ENCODE measurements at regions not wholly inside any gene's neighbourhood (a gene's known extent, or its start where the extent isn't known, plus 50 kb on each side); places are given as distances from the start of the nearest gene placed in this dataset.

DNA sequence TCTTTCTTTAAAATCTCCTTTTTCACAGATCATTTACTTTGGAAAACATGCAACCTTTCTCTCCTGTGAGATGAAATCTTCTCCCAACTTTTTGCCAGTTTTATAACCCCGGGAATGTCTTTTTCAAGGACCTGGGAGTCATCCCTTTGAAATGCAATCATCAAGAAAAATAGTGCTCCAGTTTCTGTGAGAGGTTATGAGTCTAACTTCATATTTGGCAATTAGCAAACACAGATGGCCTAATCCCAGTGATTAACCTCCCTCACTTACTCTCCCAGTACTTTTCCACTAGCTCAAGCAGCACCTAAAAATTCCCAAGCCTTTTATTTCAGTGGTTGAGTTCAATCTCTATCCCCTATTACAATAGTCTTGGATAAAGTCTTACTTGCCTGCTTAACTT lies 185.8 kb upstream of the TMEM106B start:
- DNase-seq (ENCODE audit: extremely low spot score, unreplicated experiment): no peak
- Mint-ChIP-seq H3K27ac (ENCODE audit: unreplicated experiment) (no peak overlapping the region), H3K9me3 (ENCODE audit: unreplicated experiment) (no peaks in the 10 kb centered on the region), H3K36me3 (ENCODE audit: unreplicated experiment) (no peaks in the 10 kb centered on the region), H3K27me3 (ENCODE audit: unreplicated experiment) (no peaks in the 10 kb centered on the region), H3K4me3 (ENCODE audit: unreplicated experiment) (no peak overlapping the region), H3K4me1 (ENCODE audit: unreplicated experiment) (peaks cover 3% of the 10 kb centered on the region)
- TF ChIP-seq, protein P1, sequence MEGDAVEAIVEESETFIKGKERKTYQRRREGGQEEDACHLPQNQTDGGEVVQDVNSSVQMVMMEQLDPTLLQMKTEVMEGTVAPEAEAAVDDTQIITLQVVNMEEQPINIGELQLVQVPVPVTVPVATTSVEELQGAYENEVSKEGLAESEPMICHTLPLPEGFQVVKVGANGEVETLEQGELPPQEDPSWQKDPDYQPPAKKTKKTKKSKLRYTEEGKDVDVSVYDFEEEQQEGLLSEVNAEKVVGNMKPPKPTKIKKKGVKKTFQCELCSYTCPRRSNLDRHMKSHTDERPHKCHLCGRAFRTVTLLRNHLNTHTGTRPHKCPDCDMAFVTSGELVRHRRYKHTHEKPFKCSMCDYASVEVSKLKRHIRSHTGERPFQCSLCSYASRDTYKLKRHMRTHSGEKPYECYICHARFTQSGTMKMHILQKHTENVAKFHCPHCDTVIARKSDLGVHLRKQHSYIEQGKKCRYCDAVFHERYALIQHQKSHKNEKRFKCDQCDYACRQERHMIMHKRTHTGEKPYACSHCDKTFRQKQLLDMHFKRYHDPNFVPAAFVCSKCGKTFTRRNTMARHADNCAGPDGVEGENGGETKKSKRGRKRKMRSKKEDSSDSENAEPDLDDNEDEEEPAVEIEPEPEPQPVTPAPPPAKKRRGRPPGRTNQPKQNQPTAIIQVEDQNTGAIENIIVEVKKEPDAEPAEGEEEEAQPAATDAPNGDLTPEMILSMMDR (IDR thresholded peaks at IDR 0.05): no peak

DNA sequence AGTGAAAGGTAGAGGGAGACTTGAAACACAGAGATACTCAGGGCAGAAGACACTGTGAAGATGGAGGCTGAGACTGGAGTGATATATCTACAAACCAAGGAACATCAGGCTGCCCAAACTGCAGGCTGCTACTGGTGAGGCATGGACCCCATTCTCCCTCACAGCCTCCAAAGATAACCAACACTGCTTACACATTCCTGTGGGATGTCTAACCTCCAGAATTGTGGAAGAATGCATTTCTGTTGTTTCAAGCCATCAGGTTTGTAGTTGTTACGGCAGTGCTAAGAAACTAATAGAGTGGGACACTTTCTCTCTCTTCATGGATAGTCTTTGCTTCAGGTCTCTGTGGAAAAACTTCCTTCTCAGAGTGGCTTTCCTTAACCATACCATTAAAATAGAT lies 182.6 kb upstream of the TMEM106B start:
- TF ChIP-seq, protein P1 (IDR thresholded peaks at IDR 0.05): no peak
- DNase-seq (ENCODE audit: extremely low spot score, unreplicated experiment): no peak
- H3K9me3 Mint-ChIP-seq (ENCODE audit: unreplicated experiment): no peaks in the 10 kb centered on the region
- H3K27me3 Mint-ChIP-seq (ENCODE audit: unreplicated experiment): no peaks in the 10 kb centered on the region
- peaks cover 21% of the 10 kb centered on the region for H3K4me1 Mint-ChIP-seq (ENCODE audit: unreplicated experiment)
- H3K36me3 Mint-ChIP-seq (ENCODE audit: unreplicated experiment): no peaks in the 10 kb centered on the region
- H3K4me3 Mint-ChIP-seq (ENCODE audit: unreplicated experiment): no peak overlapping the region
- H3K27ac Mint-ChIP-seq (ENCODE audit: unreplicated experiment): no peak overlapping the region

DNA sequence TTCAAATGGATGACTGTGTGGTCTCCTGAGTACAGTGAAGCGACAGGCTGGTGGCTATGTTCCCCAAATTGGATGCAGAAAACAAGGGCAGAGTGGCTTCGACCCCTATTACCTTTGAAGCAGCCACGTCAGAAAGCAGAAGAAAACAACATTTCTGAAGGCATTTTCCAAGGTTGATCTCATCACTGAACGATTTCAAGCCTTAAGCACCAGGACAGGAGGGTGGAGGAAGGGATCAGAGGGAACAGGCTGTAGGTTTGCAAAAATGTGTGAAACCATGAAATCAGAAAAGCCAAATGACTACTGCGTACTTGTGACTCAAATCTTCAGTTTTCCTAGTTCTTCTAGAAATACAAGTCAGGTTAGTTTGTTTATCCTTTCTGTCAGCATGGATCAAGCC lies 181.0 kb upstream of the TMEM106B start:
- peaks cover 21% of the 10 kb centered on the region for H3K4me1 Mint-ChIP-seq (ENCODE audit: unreplicated experiment)
- TF ChIP-seq, protein P1 (IDR thresholded peaks at IDR 0.05): no peak
- H3K27ac Mint-ChIP-seq (ENCODE audit: unreplicated experiment): no peak overlapping the region
- DNase-seq (ENCODE audit: extremely low spot score, unreplicated experiment): no peak
- H3K27me3 Mint-ChIP-seq (ENCODE audit: unreplicated experiment): no peaks in the 10 kb centered on the region
- no peaks in the 10 kb centered on the region for H3K9me3 Mint-ChIP-seq (ENCODE audit: unreplicated experiment)
- H3K4me3 Mint-ChIP-seq (ENCODE audit: unreplicated experiment): no peak overlapping the region
- no peaks in the 10 kb centered on the region for H3K36me3 Mint-ChIP-seq (ENCODE audit: unreplicated experiment)

DNA sequence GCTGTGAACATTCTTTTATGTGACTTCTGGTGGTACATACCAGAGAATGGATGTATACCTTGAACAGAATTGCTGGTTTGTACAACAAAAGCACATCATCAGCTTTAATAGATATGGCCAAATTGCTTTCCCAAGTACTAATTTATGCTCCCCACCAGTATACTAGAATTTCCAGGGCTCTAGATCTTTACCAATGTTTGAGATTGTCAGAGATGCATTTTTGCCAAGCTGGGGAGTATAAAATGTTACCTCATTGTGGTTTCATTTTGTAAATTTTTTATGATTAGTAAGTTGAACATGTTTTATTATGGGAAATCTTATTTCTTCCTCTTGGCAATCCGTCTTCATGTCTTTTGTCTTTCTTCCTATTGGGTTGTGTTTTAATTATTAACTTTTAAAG lies 179.9 kb upstream of the TMEM106B start:
- DNase-seq (ENCODE audit: extremely low spot score, unreplicated experiment): no peak
- peaks cover 21% of the 10 kb centered on the region for H3K4me1 Mint-ChIP-seq (ENCODE audit: unreplicated experiment)
- H3K27me3 Mint-ChIP-seq (ENCODE audit: unreplicated experiment): no peaks in the 10 kb centered on the region
- H3K4me3 Mint-ChIP-seq (ENCODE audit: unreplicated experiment): no peak overlapping the region
- H3K36me3 Mint-ChIP-seq (ENCODE audit: unreplicated experiment): no peaks in the 10 kb centered on the region
- TF ChIP-seq, protein P1 (IDR thresholded peaks at IDR 0.05): no peak
- H3K27ac Mint-ChIP-seq (ENCODE audit: unreplicated experiment): peak overlapping the region; percentile 82
- H3K9me3 Mint-ChIP-seq (ENCODE audit: unreplicated experiment): no peaks in the 10 kb centered on the region

- Mint-ChIP-seq H3K4me1 (ENCODE audit: unreplicated experiment) (peaks cover 21% of the 10 kb centered on the region), H3K36me3 (ENCODE audit: unreplicated experiment) (no peaks in the 10 kb centered on the region), H3K27ac (ENCODE audit: unreplicated experiment) (peak overlapping the region; percentile 82), H3K4me3 (ENCODE audit: unreplicated experiment) (peak overlapping the region; percentile 27), H3K27me3 (ENCODE audit: unreplicated experiment) (no peaks in the 10 kb centered on the region), H3K9me3 (ENCODE audit: unreplicated experiment) (no peaks in the 10 kb centered on the region)
- TF ChIP-seq, protein P1 (IDR thresholded peaks at IDR 0.05): no peak
- no peak for DNase-seq (ENCODE audit: extremely low spot score, unreplicated experiment)
Observed at GRCh38 chr7:12031638-12032037, 179.5 kb upstream of the TMEM106B start.
